Large intestine (tissue), 3 donors: ENCODE measurements at regions not wholly inside any gene's neighbourhood (a gene's known extent, or its start where the extent isn't known, plus 50 kb on each side); places are given as distances from the start of the nearest gene placed in this dataset.

Source experiments
- DNase-seq, 2 donors: peaks; one replicate each; pipeline versions ENCODE4 v3.0.0 to v3.0.0-alpha.2; 2013
- H3K27ac ChIP-seq: one replicate; pipeline ENCODE4 v1.5.1; 2013; ENCODE audit warnings: low read length
- H3K27me3 ChIP-seq: 2 replicates; pipeline ENCODE4 v1.6.1; 2013; ENCODE audit warnings: low read length; ENCODE audit not compliant: control insufficient read depth, insufficient read depth
- H3K36me3 ChIP-seq: 2 replicates; pipeline ENCODE4 v1.6.1; 2013; ENCODE audit warnings: low read length; ENCODE audit not compliant: control insufficient read depth, insufficient read depth
- H3K4me1 ChIP-seq: one replicate; pipeline ENCODE4 v1.6.1; 2013; ENCODE audit warnings: low read length; ENCODE audit not compliant: control insufficient read depth, insufficient read depth
- H3K4me3 ChIP-seq: one replicate; pipeline ENCODE4 v1.5.1; 2013; ENCODE audit warnings: low read length
- H3K9me3 ChIP-seq: one replicate; pipeline ENCODE4 v1.6.1; 2013; ENCODE audit warnings: mild to moderate bottlenecking, low read depth, low read length, moderate library complexity; ENCODE audit not compliant: control insufficient read depth
- whole genome bisulfite sequencing: methylation state at CpG from one replicate; pipeline ENCODE4 v1.1.5; 2013; ENCODE audit warnings: low lambda C conversion rate; ENCODE audit not compliant: insufficient coverage; 5-methylcytosine and 5-hydroxymethylcytosine counted together

GRCh38 chr20:57787151-57787989, 77.6 kb upstream of the PMEPA1 start:
- no CpG with 5 or more reads among the region's 10 CpGs for WGBS
- Histone ChIP-seq H3K4me3 (no peak overlapping the region), H3K27ac (no peak overlapping the region), H3K27me3 (peaks cover 4% of the 10 kb centered on the region), H3K9me3 (no peaks in the 10 kb centered on the region), H3K4me1 (no peaks in the 10 kb centered on the region), H3K36me3 (no peaks in the 10 kb centered on the region)
- no peak for DNase-seq

GRCh38 chr20:57786304-57786932, 76.6 kb upstream of the PMEPA1 start:
- Histone ChIP-seq H3K4me3 (no peak overlapping the region), H3K9me3 (no peaks in the 10 kb centered on the region), H3K27ac (no peak overlapping the region), H3K27me3 (peaks cover 4% of the 10 kb centered on the region), H3K36me3 (no peaks in the 10 kb centered on the region), H3K4me1 (no peaks in the 10 kb centered on the region)
- DNase-seq = no peak
- 88% methylated on average over 1 of the region's 14 CpGs for WGBS

- WGBS = no CpG with 5 or more reads among the region's 6 CpGs
- H3K4me3 ChIP-seq = no peak overlapping the region
- H3K36me3 ChIP-seq = no peaks in the 10 kb centered on the region
- peaks cover 4% of the 10 kb centered on the region for H3K27me3 ChIP-seq
- H3K9me3 ChIP-seq = no peaks in the 10 kb centered on the region
- H3K27ac ChIP-seq = no peak overlapping the region
- DNase-seq = no peak
- H3K4me1 ChIP-seq = no peaks in the 10 kb centered on the region
Observed at GRCh38 chr20:57785720-57786119, 75.9 kb upstream of the PMEPA1 start.

GRCh38 chr20:57785061-57785460, 75.2 kb upstream of the PMEPA1 start:
- DNase-seq = no peak
- Histone ChIP-seq H3K27me3 (peaks cover 4% of the 10 kb centered on the region), H3K4me3 (no peak overlapping the region), H3K9me3 (no peaks in the 10 kb centered on the region), H3K36me3 (no peaks in the 10 kb centered on the region), H3K27ac (no peak overlapping the region), H3K4me1 (no peaks in the 10 kb centered on the region)
- no CpG with 5 or more reads among the region's 4 CpGs for WGBS

- no peak overlapping the region for H3K27ac ChIP-seq
- no peaks in the 10 kb centered on the region for H3K9me3 ChIP-seq
- no peaks in the 10 kb centered on the region for H3K4me1 ChIP-seq
- no peaks in the 10 kb centered on the region for H3K36me3 ChIP-seq
- peaks cover 4% of the 10 kb centered on the region for H3K27me3 ChIP-seq
- no peak for DNase-seq
- H3K4me3 ChIP-seq = no peak overlapping the region
- no CpG with 5 or more reads among the region's 10 CpGs for WGBS
Observed at GRCh38 chr20:57783956-57784837, 74.4 kb upstream of the PMEPA1 start.

- Histone ChIP-seq H3K4me3 (no peak overlapping the region), H3K9me3 (no peaks in the 10 kb centered on the region), H3K4me1 (no peaks in the 10 kb centered on the region), H3K27ac (no peak overlapping the region), H3K36me3 (no peaks in the 10 kb centered on the region), H3K27me3 (peaks cover 4% of the 10 kb centered on the region)
- no peak for DNase-seq
- WGBS = no CpG with 5 or more reads among the region's 4 CpGs
Observed at GRCh38 chr20:57783196-57783595, 73.4 kb upstream of the PMEPA1 start.

- H3K9me3 ChIP-seq = no peaks in the 10 kb centered on the region
- no peak for DNase-seq
- no peak overlapping the region for H3K27ac ChIP-seq
- H3K36me3 ChIP-seq = no peaks in the 10 kb centered on the region
- WGBS = no CpG with 5 or more reads among the region's 12 CpGs
- no peak overlapping the region for H3K4me3 ChIP-seq
- peaks cover 4% of the 10 kb centered on the region for H3K27me3 ChIP-seq
- H3K4me1 ChIP-seq = no peaks in the 10 kb centered on the region
Observed at GRCh38 chr20:57782631-57783041, 72.8 kb upstream of the PMEPA1 start.

GRCh38 chr20:57781901-57782300, 72.1 kb upstream of the PMEPA1 start:
- WGBS = no CpG with 5 or more reads among the region's 7 CpGs
- Histone ChIP-seq H3K27me3 (peaks cover 4% of the 10 kb centered on the region), H3K9me3 (no peaks in the 10 kb centered on the region), H3K27ac (no peak overlapping the region), H3K4me1 (no peaks in the 10 kb centered on the region), H3K4me3 (no peak overlapping the region), H3K36me3 (no peaks in the 10 kb centered on the region)
- DNase-seq = no peak

GRCh38 chr20:57780906-57781305, 71.1 kb upstream of the PMEPA1 start:
- no peaks in the 10 kb centered on the region for H3K36me3 ChIP-seq
- no peak overlapping the region for H3K4me3 ChIP-seq
- H3K9me3 ChIP-seq = no peaks in the 10 kb centered on the region
- H3K4me1 ChIP-seq = no peaks in the 10 kb centered on the region
- H3K27ac ChIP-seq = no peak overlapping the region
- 96% methylated on average over 4 of the region's 4 CpGs for WGBS
- H3K27me3 ChIP-seq = peaks cover 4% of the 10 kb centered on the region
- no peak for DNase-seq

GRCh38 chr20:57780398-57780797, 70.6 kb upstream of the PMEPA1 start:
- no peaks in the 10 kb centered on the region for H3K36me3 ChIP-seq
- H3K4me3 ChIP-seq = no peak overlapping the region
- whole genome bisulfite sequencing = 100% methylated on average over 2 of the region's 5 CpGs
- no peaks in the 10 kb centered on the region for H3K4me1 ChIP-seq
- DNase-seq = no peak
- H3K27ac ChIP-seq = no peak overlapping the region
- no peaks in the 10 kb centered on the region for H3K9me3 ChIP-seq
- H3K27me3 ChIP-seq = peaks cover 4% of the 10 kb centered on the region
